Naive B cell (primary cell): ENCODE measurements at regions not wholly inside any gene's neighbourhood (a gene's known extent, or its start where the extent isn't known, plus 50 kb on each side); places are given as distances from the start of the nearest gene placed in this dataset.

Experiments
- ATAC-seq, 2 donors: fragments of 150-1000 bp; cut with Tn5 transposase; 2 replicates each; pipeline ENCODE4 v1.10.0; 2021; ENCODE audit warnings: low read depth in 2 of 2, mild to moderate bottlenecking in 2 of 2, moderate library complexity in 2 of 2
- DNase-seq: peaks from one replicate; pipeline ENCODE4 v3.0.0; 2022
- H3K27ac Mint-ChIP-seq, 6 donors: one replicate each; pipeline ENCODE4 v1.8.0; 2020 to 2022; ENCODE audit warnings: mild to moderate bottlenecking in 6 of 6, mixed read lengths in 6 of 6, moderate library complexity in 5 of 6, inconsistent platforms in 2 of 6
- H3K27me3 Mint-ChIP-seq, 3 donors: one replicate each; pipeline ENCODE4 v1.8.0; 2021 to 2022; ENCODE audit warnings: mixed read lengths in 3 of 3, mild to moderate bottlenecking in 1 of 3
- H3K36me3 Mint-ChIP-seq, 2 donors: one replicate each; pipeline ENCODE4 v1.8.0; 2020 to 2022; ENCODE audit warnings: mixed read lengths in 2 of 2, inconsistent platforms in 1 of 2, mild to moderate bottlenecking in 1 of 2
- H3K4me1 Mint-ChIP-seq, 3 donors: one replicate each; pipeline ENCODE4 v1.8.0; 2020 to 2022; ENCODE audit warnings: mixed read lengths in 3 of 3, inconsistent platforms in 1 of 3, mild to moderate bottlenecking in 1 of 3, moderate library complexity in 1 of 3
- H3K4me3 Mint-ChIP-seq, 8 donors: one replicate each; pipeline ENCODE4 v1.8.0; 2020 to 2022; ENCODE audit warnings: mild to moderate bottlenecking in 8 of 8, mixed read lengths in 8 of 8, moderate library complexity in 8 of 8, inconsistent platforms in 2 of 8
- H3K9me3 Mint-ChIP-seq, 7 donors: one replicate each; pipeline ENCODE4 v1.8.0; 2020 to 2022; ENCODE audit warnings: mixed read lengths in 7 of 7, mild to moderate bottlenecking in 5 of 7, inconsistent platforms in 2 of 7, moderate library complexity in 1 of 7

DNA sequence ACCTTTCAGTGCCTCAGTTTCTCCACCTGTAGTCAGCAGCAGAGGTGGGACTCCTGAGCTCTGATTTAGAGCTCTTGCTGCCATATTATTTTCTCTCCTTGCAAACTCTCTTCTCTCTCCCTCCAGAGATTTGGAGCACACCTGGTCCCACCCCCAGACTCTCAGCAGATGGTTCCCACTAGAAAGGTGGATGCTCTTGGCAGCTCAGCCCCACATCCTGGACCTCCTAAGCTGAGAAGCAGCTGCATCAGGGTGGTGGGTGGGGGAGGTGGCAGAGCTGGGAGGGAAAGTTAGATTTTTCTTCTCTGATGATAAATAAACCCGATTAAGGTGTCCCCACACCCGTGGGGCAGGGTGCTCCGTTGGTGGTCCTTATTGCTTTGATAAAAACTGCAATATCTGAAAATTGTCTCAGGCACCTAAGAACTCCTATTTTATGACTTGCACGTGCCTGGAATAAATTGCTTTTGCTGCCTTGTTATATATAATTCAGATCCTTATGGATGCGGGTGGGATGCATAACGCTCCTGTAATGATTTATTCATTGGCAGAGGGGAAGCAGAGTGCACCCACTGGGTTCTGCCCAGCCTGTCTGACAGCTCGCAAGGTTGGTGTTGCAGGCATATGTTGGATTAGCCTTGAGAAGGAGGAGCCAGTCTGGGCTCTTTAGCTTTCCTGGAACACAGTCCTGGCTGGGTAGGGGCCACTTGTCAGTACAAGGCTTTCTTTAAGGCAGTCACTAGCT, 214.2 kb downstream of the SUDS3 start:
- ATAC-seq (no peak), DNase-seq (no peak)
- no peaks in the 10 kb centered on the region for H3K4me1 Mint-ChIP-seq
- no peaks in the 10 kb centered on the region for H3K36me3 Mint-ChIP-seq
- H3K27me3 Mint-ChIP-seq: peaks cover 0 to 13% (median 4%) of the 10 kb centered on the region in 3 donors
- H3K4me3 Mint-ChIP-seq: no peak overlapping the region
- no peak overlapping the region for H3K27ac Mint-ChIP-seq
- H3K9me3 Mint-ChIP-seq: peaks cover 0 to 17% (median 4%) of the 10 kb centered on the region in 7 donors

DNA sequence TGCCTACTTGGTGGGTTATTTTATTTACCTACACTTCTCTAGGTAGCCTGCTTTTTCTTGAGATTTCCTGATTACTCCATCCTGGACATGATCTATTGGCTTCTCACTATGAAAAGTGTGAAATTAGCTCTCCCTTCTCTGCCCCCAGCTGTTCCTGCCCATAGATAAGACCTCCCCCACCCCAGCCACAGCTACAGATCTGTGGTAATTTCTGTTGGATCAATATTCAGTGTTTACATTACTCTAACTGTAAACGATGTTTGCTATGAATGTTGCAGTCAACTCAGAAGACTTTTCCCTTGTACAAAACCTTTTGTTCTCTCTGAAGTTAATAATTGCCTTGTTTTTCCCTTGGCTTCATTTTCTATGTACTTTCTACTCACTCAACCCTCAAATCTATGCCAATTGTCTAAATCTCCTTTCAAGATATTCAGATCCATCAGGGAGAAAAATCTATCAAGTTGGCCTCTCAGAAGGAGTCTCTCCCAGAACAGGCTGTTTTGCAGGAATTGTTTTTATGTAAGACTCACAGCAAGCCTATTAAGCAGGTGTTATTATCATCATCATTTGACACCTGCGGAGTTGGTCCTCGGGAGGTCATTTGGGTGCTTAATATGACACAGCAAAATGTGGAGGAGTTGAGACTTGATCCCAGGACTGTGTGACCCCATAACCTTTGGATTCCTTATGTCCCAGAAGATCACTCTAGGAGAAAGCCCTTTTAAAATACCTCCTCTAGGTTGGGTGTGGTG, 227.4 kb downstream of the SUDS3 start:
- DNase-seq: no peak
- Mint-ChIP-seq H3K4me1 (no peaks in the 10 kb centered on the region), H3K9me3 (peaks cover 3 to 13% (median 9%) of the 10 kb centered on the region in 7 donors), H3K36me3 (no peaks in the 10 kb centered on the region), H3K27ac (no peak overlapping the region), H3K27me3 (peaks cover 9 to 18% (median 12%) of the 10 kb centered on the region in 3 donors), H3K4me3 (no peak overlapping the region)
- ATAC-seq: no peak

DNA sequence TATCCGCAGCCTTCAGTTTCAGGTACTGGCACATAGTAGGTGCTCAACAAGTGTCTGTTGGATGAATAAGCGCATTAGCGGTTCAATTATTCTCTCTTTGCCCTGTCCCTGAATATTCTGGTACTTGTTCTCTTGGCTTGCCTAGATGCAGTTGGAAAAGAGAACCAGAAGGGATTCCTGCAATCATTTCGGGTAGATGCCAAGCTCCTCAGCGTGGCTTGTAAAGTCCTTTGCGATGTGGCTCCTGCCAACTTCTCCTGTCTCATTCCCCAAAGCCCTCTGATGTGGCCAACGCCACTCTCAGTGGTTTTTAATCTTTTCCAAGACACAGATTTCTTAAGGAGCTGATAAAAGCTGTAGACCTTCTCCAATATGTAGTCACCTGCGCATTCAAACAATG, 230.3 kb downstream of the SUDS3 start:
- peaks cover 14 to 27% (median 25%) of the 10 kb centered on the region in 3 donors for H3K27me3 Mint-ChIP-seq
- H3K27ac Mint-ChIP-seq: no peak overlapping the region
- no peak for ATAC-seq

DNA sequence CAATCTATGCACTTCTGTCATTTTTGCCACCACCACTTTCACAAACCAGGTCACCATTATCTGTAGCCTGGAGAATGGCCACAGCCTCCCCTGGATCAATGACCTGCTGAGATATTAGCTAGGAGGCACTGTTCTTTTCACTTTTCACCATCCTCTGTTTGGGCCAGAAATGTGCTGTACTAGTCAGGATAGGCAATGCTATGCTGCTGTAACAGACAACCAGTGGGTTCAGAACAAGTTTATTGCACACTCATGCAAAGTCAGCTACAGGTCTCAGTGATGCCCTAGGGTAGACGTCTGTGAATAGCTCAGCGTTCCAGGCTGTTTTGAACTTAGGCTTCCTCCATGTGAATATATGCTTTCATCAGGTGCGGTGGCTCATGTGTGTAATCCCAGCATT, 231.5 kb downstream of the SUDS3 start:
- no peak overlapping the region for H3K4me3 Mint-ChIP-seq
- no peaks in the 10 kb centered on the region for H3K4me1 Mint-ChIP-seq
- peaks cover 5 to 14% (median 8%) of the 10 kb centered on the region in 7 donors for H3K9me3 Mint-ChIP-seq
- H3K36me3 Mint-ChIP-seq: peaks cover 0 to 4% of the 10 kb centered on the region in 2 donors
- H3K27ac Mint-ChIP-seq: no peak overlapping the region
- ATAC-seq: no peak
- peaks cover 14 to 27% (median 25%) of the 10 kb centered on the region in 3 donors for H3K27me3 Mint-ChIP-seq
- DNase-seq: no peak

More for the DNA sequence above, 230.3 kb downstream of the SUDS3 start:
- H3K36me3 Mint-ChIP-seq: no peaks in the 10 kb centered on the region
- no peak for DNase-seq
- H3K4me1 Mint-ChIP-seq: no peaks in the 10 kb centered on the region
- no peak overlapping the region for H3K4me3 Mint-ChIP-seq
- H3K9me3 Mint-ChIP-seq: peaks cover 3 to 11% (median 6%) of the 10 kb centered on the region in 7 donors

DNA sequence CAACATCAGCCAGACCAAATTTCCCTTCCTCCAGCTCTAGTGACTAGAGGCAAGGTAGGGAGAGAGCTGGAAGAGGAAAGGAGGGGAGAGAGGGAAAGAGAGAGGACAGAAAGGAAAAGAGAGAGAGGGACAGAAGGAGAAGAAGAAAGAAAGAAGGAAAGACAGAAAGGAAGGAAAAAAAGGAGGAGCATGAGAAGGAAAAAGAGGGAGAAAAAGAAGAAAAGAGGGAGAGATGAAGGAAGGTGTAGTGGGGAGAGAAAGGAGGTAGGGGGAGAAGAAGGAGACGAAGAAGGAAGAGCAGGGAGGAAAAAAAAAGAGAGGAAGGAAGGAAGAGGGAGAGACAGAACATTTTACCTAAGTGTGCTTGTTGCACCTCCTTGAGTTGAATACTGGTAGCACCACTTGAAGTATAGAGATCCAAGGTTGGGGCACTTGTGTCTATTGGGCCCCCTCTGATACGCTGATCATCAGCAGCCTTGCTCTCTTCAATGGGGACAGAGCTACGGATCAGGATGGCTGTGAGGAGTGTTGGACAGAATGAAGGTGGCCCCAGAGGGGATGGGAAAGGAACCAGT, 232.5 kb downstream of the SUDS3 start:
- Mint-ChIP-seq H3K4me3 (no peak overlapping the region), H3K27me3 (peaks cover 14 to 27% (median 25%) of the 10 kb centered on the region in 3 donors), H3K36me3 (peaks cover under 1 to 12% of the 10 kb centered on the region in 2 donors), H3K27ac (no peak overlapping the region), H3K9me3 (peaks cover 11 to 20% (median 14%) of the 10 kb centered on the region in 7 donors), H3K4me1 (no peaks in the 10 kb centered on the region)
- DNase-seq: no peak
- ATAC-seq: no peak

DNA sequence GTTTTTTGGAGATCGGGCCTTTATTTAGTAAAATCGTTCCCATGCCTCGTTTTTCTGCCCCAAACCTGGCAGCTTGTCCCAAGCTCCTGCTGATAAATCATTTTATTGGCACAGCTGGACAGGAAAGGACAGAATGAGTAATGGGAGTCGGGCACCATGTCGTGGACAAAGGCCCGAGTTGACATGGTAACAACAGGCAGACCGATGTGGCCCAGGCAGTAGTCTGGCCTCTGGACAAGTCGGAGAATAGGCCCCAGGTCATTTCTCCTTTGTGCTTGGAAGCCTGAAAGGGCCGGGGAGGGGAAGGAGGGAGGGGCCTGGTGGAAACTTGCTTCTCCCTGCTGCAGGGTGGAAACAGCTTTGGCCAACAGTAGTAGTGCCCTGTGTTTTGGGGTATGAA, 234.9 kb downstream of the SUDS3 start:
- ATAC-seq (no peak), DNase-seq (no peak)
- H3K4me3 Mint-ChIP-seq: no peak overlapping the region
- peaks cover 8 to 12% of the 10 kb centered on the region in 2 donors for H3K36me3 Mint-ChIP-seq
- H3K9me3 Mint-ChIP-seq: peaks cover 12 to 28% (median 17%) of the 10 kb centered on the region in 7 donors
- peaks cover 9 to 25% (median 21%) of the 10 kb centered on the region in 3 donors for H3K27me3 Mint-ChIP-seq
- no peak overlapping the region for H3K27ac Mint-ChIP-seq
- no peaks in the 10 kb centered on the region for H3K4me1 Mint-ChIP-seq

DNA sequence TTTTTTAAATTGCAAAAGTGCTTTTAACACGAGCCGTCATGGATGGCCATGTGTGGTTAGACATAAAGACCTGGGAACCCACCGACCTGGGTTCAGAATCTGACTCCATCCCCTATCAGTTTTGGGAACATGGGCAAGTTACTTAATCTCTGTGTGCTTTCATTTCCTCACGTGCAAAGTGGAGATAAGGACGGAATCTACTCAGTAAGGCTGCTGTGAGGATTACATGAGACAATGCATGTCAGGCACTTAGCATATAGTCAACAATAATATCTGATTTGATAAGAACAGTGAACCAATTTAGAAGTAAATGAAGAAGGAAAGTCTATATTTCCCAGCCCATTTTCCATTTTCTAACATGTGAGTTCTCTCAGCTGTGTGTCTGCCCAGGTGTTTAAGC, 235.4 kb downstream of the SUDS3 start:
- peak overlapping the region in 1 of 6 donors; percentile 48 for H3K27ac Mint-ChIP-seq
- no peak overlapping the region for H3K4me3 Mint-ChIP-seq
- peaks cover 8 to 12% of the 10 kb centered on the region in 2 donors for H3K36me3 Mint-ChIP-seq
- H3K9me3 Mint-ChIP-seq: peaks cover 11 to 28% (median 15%) of the 10 kb centered on the region in 7 donors
- H3K27me3 Mint-ChIP-seq: peaks cover 6 to 25% (median 21%) of the 10 kb centered on the region in 3 donors
- DNase-seq: no peak
- no peaks in the 10 kb centered on the region for H3K4me1 Mint-ChIP-seq
- ATAC-seq: no peak

DNA sequence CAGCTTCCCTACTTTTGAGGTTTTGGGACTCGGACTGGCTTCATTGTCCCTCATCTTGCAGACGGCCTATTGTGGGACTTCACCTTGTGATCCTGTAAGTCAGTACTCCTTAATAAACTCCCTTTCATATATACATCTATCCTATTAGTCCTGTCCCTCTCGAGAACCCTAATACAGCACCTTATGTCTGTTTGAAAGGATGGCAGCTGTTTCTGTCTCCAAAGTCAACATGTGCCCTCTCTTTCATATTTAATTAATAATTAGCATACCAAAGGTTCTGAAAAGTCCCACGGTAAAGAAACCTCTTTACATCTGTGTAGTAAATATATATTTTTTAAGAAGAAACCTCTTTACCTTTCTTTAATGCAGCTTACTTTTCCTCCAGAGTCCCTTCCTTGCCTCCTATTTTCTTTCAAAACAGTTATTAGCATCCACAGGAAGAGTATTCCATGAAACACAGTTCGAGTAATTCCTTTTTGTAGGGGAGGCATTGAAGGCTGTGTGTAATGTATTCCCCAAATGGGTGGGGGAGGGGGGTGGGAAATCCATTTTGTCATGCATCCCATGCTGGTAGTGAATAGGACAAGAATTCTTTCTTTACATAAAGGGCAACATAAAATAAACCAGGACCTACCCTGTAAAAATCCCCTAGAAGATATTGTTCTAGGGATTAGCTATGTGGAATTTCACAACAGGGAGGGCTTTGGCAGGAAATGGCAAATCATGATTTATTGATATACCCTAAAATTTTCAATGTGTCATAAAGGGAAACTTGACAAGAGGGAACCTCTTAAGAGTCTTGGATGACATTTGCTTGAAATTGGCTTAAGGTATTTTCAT, 241.5 kb downstream of the SUDS3 start:
- H3K27ac Mint-ChIP-seq: no peak overlapping the region

DNA sequence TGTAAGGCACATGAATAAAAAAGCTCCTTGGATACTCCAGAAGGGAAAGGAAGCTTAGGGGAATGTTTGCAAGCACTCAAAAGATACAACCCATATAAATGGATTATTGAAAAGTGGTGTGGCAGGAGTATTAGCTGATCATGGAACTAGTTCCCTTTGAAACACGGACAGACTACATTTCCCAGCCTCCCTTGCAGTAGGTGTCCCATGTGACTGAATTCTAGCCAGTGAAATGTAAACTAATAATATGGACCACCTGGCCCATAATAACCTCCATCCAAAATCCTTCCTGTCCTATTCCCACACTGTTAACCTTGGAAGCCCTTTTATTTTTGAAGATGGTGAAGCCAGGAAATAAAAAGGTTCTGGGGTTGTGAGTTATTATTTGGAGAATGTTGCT, 242.3 kb downstream of the SUDS3 start:
- no peak for DNase-seq
- Mint-ChIP-seq H3K36me3 (peaks cover 0 to 8% of the 10 kb centered on the region in 2 donors), H3K4me3 (no peak overlapping the region), H3K27ac (no peak overlapping the region), H3K9me3 (peaks cover 5 to 17% (median 8%) of the 10 kb centered on the region in 7 donors), H3K4me1 (no peaks in the 10 kb centered on the region), H3K27me3 (peaks cover 0 to 4% (median 0%) of the 10 kb centered on the region in 3 donors)
- no peak for ATAC-seq

More for the DNA sequence above, 241.5 kb downstream of the SUDS3 start:
- no peak for DNase-seq
- no peaks in the 10 kb centered on the region for H3K4me1 Mint-ChIP-seq
- peaks cover 0 to 4% (median 0%) of the 10 kb centered on the region in 3 donors for H3K27me3 Mint-ChIP-seq
- peaks cover 8% of the 10 kb centered on the region in 2 donors for H3K36me3 Mint-ChIP-seq
- H3K9me3 Mint-ChIP-seq: peaks cover 9 to 21% (median 14%) of the 10 kb centered on the region in 7 donors
- H3K4me3 Mint-ChIP-seq: no peak overlapping the region
- no peak for ATAC-seq

DNA sequence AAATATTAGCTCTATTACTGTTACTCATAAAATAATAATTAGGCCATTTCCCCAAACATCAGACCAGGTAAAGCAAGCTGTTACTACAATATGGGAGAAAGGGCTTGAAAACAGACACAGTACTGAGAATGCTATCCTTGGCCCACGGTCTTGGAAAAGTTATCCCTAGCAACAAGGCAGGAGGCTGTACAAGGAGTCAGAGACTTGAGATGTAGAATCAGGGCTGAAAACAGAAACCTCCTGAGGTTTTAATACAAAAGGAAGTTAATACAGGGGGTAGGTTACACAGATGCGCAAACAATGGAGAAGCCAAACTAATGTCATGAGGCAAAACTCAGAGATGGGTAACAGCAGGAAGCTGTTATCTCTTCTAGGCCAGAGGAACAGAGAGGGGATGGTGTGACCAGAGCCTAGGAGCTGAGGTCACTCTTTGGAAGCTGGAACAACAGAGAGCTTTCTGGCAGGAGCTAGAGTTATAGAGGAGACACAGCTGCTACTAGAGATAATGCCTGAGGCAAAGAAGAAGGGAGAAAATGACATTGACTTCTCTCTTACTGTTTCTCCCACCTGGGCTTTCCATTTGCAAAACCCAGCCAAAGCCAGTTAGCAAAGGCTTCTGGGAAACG, 248.8 kb downstream of the SUDS3 start:
- H3K9me3 Mint-ChIP-seq: peaks cover 2 to 22% (median 5%) of the 10 kb centered on the region in 7 donors
- no peak for DNase-seq
- peaks cover 0 to 4% (median 0%) of the 10 kb centered on the region in 3 donors for H3K27me3 Mint-ChIP-seq
- H3K27ac Mint-ChIP-seq: no peak overlapping the region
- ATAC-seq: no peak
- no peaks in the 10 kb centered on the region for H3K36me3 Mint-ChIP-seq
- H3K4me1 Mint-ChIP-seq: no peaks in the 10 kb centered on the region
- H3K4me3 Mint-ChIP-seq: no peak overlapping the region

DNA sequence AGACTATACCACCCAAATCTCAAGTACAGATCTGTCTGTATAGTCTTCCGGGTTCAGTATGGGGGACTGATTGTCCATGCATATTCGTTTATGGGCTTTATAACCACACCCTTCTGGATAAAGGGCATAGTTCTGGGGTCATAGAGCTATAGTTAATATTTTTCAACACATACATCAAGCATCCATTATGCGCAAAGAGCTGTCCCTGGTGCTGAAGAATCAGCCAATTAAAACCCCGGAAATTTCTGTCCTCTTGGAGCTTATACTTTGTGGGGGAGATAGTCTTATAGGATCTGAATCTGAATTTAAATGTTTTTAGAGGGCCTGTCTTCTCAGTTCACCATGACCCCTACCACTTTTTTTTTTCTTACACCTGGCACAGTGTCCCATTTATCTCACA, 256.7 kb downstream of the SUDS3 start:
- no peak for ATAC-seq
- peaks cover 0 to 5% (median 2%) of the 10 kb centered on the region in 7 donors for H3K9me3 Mint-ChIP-seq
- H3K4me1 Mint-ChIP-seq: no peaks in the 10 kb centered on the region
- H3K27me3 Mint-ChIP-seq: peaks cover 0 to 5% (median 0%) of the 10 kb centered on the region in 3 donors
- no peak overlapping the region for H3K4me3 Mint-ChIP-seq
- DNase-seq: no peak
- no peaks in the 10 kb centered on the region for H3K36me3 Mint-ChIP-seq
- H3K27ac Mint-ChIP-seq: no peak overlapping the region

DNA sequence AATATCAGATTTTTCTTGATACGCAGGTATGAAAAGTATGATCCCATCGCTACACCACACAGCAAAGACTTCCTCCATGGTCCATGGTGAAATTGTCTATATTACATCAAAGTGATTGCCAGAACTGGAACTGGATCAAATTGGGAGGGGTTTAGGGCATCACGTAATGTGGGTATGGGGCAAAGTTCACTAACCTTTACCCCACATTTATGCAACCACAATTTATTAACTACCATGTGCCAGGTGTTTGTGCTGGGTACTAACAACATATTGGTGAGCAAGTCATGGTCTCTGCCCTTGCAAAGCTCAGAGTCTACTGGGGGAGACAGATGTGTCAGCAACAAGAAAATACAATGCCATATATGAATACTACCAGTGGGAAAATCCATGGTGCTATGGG, 258.9 kb downstream of the SUDS3 start:
- peaks cover 0 to 5% (median 5%) of the 10 kb centered on the region in 3 donors for H3K27me3 Mint-ChIP-seq
- peaks cover 0 to 5% (median 2%) of the 10 kb centered on the region in 7 donors for H3K9me3 Mint-ChIP-seq
- no peak for DNase-seq
- no peak overlapping the region for H3K27ac Mint-ChIP-seq
- H3K36me3 Mint-ChIP-seq: no peaks in the 10 kb centered on the region
- ATAC-seq: no peak
- H3K4me1 Mint-ChIP-seq: no peaks in the 10 kb centered on the region
- no peak overlapping the region for H3K4me3 Mint-ChIP-seq
